NCI-H2029 (cell line): ENCODE measurements at regions not wholly inside any gene's neighbourhood (a gene's known extent, or its start where the extent isn't known, plus 50 kb on each side); places are given as distances from the start of the nearest gene placed in this dataset.

ENCODE experiments used
- DNase-seq: peaks from one replicate; lab custom pipeline; 2025; lab: John Stamatoyannopoulos, UW

GRCh38 chr6:159118924-159119323 lies 50.3 kb upstream of the FNDC1 start:
- DNase-seq, result no peak

DNA sequence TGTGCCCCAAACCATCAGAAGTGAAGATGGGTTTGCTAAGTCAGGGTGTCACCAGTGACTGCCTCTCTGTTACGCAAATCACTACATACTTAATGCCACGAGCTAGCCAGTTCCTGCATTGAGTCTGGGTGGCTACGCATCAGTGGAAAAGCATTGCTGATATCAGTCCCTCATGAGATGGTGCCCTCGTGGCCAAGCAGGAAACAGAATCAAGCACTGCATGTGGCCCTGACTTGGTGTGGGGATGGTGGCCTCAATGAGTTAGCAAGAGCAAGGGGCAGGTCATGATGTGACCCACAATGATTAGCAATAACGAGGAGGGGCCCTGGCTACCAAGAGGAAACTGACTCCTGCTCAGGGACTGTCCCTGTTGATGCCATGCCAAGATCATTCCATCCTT lies 51.6 kb upstream of the FNDC1 start:
- no peak for DNase-seq

GRCh38 chr6:159117046-159117445 lies 52.2 kb upstream of the FNDC1 start:
- DNase-seq, result no peak

DNA sequence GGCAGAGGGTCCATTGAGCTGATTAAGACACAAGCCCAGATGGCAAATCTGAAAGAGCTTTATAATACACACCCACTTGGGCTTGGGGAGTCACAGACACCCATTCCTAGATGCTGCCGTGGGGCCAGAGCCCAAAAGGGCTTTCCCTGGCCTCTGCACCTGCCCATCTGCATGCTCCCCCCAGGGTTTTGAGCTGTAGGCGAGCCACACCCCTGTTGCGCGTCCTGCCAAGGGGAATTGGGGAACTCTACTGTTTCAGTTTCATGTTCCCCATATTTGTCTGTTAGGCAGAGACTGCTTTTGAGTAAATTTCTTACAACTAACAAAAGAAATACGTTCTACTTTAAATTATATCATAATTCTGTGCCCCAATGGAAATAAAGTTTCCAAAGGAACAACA lies 52.9 kb upstream of the FNDC1 start:
- no peak for DNase-seq

DNA sequence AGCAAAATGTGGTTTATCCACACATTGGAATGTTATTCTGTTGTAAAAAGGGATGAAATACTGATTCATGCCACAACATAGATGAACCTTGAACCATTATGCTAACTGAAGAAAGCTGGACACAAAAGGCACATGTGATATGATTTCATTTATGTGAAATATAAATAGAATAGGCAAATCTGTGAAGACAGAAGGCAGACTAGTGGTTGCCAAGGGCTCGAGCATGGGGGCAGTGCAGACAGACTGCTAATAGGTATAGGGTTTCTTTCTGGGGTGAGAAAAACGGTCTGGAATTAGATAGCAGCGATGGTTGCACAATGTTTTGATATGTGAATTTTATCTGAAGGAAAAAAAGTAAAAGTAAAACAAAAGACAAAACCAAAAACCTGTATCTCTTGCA lies 54.6 kb upstream of the FNDC1 start:
- DNase-seq, result no peak

DNA sequence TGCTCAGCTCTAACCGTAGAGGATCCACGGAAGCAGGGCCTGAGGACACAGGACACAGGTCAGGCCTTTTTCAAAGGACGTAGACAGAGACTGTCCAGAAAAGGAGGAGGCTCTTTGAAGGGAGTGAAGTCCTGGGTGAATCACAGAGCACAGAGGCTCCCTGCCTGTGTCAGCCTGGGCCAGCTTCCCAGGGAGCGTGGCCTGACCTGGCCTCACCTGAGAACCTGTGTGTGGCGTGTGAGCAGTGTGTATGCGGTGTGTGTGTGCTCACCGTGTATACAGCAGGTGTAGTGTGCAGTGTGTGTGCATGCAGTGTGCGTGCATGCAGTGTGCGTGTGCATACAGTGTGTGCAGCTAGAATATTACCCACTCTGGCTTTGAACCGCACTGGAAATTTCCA lies 56.0 kb upstream of the FNDC1 start:
- DNase-seq, result no peak

- no peak for DNase-seq
Observed at GRCh38 chr6:159112714-159113113, 56.5 kb upstream of the FNDC1 start.

- DNase-seq, result no peak
Observed at GRCh38 chr6:159110748-159111147, 58.5 kb upstream of the FNDC1 start.

DNA sequence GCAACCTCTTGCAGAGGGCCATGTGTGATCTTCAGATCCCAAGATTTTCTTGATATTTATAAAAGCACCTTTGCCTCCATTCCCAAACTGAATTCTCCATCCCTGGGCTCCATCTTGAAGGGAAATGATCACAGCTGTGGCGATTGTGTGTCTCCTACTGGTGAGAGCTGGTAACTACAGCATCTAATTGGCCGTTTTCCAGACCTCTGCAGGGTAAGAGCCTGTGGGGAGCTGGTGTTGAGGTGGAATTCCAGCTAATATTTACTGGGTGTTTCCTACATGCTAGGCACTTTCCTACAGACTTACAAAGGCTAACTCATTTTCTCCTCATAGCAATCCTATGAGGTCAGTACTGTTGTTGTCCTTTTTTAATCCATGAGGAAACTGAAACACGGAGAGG lies 59.2 kb upstream of the FNDC1 start:
- no peak for DNase-seq

DNA sequence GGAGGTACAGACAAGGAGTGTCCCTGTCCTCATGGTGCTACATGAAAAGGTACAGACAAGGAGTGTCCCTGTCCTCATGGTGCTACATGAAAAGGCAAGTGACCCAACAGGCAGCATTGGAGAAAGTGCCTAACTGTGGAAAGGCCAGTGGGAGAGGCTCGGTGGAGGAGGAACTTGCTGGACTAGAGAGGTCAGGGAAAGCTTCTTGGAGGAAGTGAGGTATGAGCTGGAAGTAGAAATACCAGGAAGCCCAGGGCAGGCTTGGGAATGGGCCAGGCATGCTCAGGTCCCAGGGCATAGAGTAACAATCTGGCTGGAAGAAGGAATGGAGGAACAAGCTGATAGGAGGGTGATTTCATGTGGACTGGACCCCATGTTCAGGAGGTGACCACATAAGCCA lies 59.8 kb upstream of the FNDC1 start:
- DNase-seq, result no peak

GRCh38 chr6:159108426-159108985 lies 60.7 kb upstream of the FNDC1 start:
- DNase-seq, result no peak

DNA sequence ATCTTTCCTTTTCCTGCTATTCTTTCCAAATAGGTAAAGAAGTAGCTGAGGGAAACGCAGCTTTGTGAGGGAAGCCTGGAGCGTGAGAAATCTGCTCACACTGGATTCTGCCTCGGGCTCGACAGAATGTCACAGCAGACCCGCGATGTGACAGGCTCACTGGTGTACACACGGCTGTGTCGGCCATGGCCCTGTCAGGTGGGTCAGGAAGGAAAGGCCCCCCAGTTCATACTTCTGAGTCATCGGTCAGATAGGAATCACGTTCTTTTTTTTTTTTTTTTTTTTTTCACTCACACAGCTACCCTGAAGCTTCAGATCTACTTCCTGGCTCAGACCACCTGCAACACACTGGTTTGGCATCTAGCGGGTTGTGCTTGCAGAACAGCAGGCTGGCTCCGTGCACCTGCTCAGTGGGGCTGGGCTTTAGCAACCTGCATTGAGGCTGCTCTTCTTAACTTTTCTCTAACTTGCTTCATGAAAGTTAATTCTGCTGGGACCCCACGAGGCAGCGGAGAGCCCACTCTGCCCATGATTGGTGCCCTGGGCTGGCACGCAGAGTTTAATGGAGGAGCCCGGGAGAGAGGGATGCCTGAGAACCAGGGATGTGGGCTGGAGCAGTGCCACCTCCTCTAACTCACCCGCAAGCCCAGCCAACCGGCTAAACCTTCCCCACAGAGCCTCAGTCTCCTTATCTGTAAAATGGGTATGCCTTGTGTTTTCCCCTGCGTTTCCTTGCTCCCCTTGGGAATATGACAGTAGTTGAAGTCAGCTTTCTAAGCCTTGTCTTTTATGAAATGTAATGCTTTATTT lies 61.5 kb upstream of the FNDC1 start:
- no peak for DNase-seq

- DNase-seq, result peak; percentile 73
Observed at GRCh38 chr6:159106627-159107241, 61.9 kb upstream of the TAGAP start.

- no peak for DNase-seq
Observed at GRCh38 chr6:159105716-159106115, 60.9 kb upstream of the TAGAP start.

DNA sequence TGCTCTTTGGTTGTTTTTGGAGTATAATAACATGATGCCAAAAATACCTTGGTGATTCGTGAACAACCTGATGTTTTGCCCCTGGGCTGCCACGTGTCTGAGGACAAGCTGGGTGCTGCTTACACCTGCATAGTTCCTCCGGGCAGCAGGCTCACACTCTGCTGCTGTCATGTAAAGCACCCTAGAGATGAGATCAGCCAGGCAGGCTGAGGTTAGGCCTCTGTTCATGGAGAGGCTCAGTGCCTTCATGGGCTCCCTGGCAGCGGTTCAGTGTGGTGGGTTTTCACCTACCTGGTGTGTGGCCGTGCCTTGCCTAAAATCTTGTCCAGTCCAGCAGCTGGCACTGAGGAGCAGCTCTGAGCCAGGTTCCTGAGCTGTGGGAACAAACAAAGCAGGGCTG lies 60.1 kb upstream of the TAGAP start:
- DNase-seq, result no peak

GRCh38 chr6:159104163-159104925 lies 59.6 kb upstream of the TAGAP start:
- DNase-seq, result peak; percentile 36

GRCh38 chr6:159103396-159104162 lies 58.8 kb upstream of the TAGAP start:
- DNase-seq, result no peak

DNA sequence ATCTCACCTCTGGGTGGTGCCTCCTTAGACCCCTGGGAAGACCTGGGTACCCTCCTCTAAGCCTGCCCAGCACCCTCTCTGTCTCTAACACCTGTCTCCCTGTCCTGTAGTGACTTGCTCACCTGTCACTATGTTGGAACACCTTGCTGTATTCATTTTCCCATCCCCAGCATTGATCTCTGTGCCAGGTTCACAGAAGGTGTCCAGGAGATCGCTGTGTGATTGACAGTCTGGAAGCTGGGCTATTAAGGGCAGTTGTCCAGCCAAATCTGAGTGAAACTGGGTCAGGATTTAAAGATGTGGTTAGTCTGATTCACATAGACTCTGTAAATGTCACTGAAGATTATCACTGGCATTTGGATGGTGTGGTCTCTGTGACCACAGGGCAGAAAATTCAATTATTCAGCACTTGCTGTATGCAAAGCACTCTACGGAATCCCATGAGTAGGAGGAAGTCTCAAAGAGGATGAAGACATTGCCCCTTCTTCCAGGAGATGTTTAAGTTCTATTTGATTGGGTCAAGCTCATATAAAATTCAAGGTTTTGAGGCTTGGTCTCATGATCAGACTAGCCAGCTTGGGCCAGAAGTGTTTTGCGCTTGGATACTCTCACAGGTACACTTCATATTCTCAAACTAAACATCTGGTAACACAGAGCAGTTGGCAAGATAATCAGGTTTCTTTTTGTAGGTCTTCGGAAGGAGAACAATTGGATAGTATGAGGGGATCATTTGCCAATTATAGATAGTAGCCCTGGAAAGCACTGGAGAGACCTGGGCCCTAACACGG lies 57.8 kb upstream of the TAGAP start:
- DNase-seq, result no peak

GRCh38 chr6:159101656-159102055 lies 56.9 kb upstream of the TAGAP start:
- DNase-seq, result no peak

DNA sequence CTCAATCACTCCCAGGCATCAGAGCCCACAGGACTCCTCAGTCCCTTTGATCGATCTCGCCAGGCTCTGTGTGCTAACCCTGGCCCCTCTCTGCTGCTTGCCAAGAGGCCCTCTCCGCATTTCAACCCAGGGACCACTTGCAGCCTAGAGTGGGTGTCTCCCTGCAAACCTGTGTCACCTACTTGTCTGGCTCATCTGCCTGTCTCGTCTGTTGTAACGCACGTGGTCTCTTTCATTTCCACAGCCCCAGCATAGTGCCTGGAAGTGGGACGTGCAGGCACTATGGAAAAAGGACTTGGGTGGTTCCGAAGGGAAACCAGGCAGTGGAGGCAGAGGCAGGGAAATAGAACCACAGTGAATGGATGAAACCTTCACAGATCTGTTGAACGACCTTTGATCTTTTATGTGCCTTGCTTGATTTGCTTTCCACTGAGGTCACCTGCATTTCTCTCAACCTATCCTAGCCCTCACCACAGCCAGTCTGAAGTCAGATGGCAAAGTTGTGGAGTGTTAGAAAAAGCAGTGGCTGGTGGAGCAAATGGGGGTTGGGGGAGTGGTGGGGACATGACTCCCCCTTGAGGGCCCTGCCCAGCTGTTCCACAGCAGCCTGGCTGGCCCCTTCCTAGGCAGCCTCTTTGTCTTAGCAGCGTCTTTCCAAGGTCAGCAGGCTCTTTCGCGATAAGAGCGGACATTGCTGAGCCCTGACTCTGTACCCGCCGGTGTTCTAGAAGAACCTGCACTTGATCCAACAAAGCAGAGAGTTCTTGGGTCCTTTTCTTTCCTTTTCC lies 55.8 kb upstream of the TAGAP start:
- no peak for DNase-seq
